ENCODE measurements at regions not wholly inside any gene's neighbourhood (a gene's known extent, or its start where the extent isn't known, plus 50 kb on each side); places are given as distances from the start of the nearest gene placed in this dataset.

GRCh38 chr15:70475921-70476320, 287.4 kb downstream of the UACA start:
- TF ChIP-seq, protein P1, sequence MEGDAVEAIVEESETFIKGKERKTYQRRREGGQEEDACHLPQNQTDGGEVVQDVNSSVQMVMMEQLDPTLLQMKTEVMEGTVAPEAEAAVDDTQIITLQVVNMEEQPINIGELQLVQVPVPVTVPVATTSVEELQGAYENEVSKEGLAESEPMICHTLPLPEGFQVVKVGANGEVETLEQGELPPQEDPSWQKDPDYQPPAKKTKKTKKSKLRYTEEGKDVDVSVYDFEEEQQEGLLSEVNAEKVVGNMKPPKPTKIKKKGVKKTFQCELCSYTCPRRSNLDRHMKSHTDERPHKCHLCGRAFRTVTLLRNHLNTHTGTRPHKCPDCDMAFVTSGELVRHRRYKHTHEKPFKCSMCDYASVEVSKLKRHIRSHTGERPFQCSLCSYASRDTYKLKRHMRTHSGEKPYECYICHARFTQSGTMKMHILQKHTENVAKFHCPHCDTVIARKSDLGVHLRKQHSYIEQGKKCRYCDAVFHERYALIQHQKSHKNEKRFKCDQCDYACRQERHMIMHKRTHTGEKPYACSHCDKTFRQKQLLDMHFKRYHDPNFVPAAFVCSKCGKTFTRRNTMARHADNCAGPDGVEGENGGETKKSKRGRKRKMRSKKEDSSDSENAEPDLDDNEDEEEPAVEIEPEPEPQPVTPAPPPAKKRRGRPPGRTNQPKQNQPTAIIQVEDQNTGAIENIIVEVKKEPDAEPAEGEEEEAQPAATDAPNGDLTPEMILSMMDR (IDR thresholded peaks at IDR 0.05), result no peak
- TF ChIP-seq POLR2A (IDR thresholded peaks at IDR 0.05) (no peak), POLR2AphosphoS5 (IDR thresholded peaks at IDR 0.05) (no peak)

Measured in prostate gland (tissue), 2 donors.